SH-SY5Y (cell line): ENCODE measurements at regions not wholly inside any gene's neighbourhood (a gene's known extent, or its start where the extent isn't known, plus 50 kb on each side); places are given as distances from the start of the nearest gene placed in this dataset.

Experiments
- GATA2 ChIP-seq: IDR thresholded peaks from 2 replicates; pipeline ENCODE4 v1.6.1; 2011; ENCODE audit warnings: mild to moderate bottlenecking, low read depth, low read length
- GATA3 ChIP-seq: IDR thresholded peaks from 2 replicates; pipeline ENCODE4 v1.6.1; 2011; ENCODE audit warnings: low read depth, mild to moderate bottlenecking, low read length, moderate library complexity

- TF ChIP-seq GATA2 (no peak), GATA3 (no peak)
These were observed 1159.4 kb upstream of the SEMA6A start for GRCh38 chr5:117734056-117734455.
